HG03378 (cell line): ENCODE measurements at regions not wholly inside any gene's neighbourhood (a gene's known extent, or its start where the extent isn't known, plus 50 kb on each side); places are given as distances from the start of the nearest gene placed in this dataset.

Experiments
- ATAC-seq: cut with Tn5 transposase; IDR thresholded peaks from one replicate; pipeline ENCODE4 v1.9.1; 2021; ENCODE audit warnings: mild to moderate bottlenecking, moderate library complexity; ENCODE audit not compliant: unreplicated experiment

DNA sequence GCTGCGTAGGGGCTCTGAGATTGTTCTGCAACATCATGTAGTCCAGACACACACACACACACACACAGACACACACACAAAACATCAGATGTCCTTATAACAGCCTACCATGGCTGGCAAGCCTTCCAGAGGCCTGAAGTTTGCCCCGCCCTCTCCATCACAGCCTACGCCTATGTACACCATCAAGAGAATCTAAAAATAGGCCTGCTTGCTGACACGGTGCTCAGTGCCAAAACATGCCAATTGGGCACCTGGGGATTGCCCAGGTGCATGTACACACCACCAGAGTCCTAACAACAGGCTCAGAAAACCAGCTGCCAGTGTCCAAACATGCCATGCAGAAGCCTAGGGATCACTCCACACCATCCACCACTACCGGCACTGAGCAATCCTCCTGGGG is 391.7 kb upstream of the SPTLC3 start:
- no peak for ATAC-seq

DNA sequence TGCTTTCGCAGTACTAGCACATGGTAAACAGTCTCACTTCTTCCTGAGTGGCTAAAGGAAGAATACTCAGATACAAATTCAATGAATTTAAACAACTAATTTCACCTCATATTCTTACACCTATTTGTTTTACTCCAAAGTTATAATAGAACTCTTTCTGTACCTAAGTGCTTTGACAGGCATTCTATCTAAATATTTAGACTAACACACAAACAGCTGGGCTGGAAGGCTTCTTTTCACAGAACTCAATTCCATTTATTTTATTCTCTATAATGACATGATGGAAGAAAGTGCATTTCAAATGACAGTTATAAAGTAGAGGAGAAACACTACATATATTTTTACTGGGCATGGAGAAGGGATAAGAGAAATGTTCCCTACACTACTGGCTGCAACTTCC is 384.9 kb upstream of the SPTLC3 start:
- ATAC-seq, result no peak

DNA sequence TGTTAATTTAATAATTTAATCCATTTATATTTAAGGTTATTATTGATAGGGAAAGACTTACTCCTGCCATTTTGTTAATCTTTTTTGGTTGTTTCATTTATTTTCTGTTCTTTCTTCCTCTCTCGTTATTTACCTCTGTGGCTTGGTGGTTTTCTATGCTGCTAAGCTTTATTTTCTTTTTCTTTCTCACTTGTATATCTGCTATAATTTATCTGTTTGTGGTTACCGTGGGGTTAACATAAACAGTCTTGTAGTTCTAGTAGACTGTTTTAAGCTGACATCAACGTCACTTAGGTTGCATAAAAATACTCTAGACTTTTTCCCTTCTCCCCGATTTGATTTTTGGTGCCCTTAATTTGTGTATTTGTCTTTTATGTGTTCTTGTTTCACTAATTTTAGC is 381.3 kb upstream of the SPTLC3 start:
- ATAC-seq, result no peak

GRCh38 chr20:12638633-12639312 is 370.0 kb upstream of the SPTLC3 start:
- no peak for ATAC-seq

- ATAC-seq, result no peak
Measured at GRCh38 chr20:12640251-12640650, 368.5 kb upstream of the SPTLC3 start.

DNA sequence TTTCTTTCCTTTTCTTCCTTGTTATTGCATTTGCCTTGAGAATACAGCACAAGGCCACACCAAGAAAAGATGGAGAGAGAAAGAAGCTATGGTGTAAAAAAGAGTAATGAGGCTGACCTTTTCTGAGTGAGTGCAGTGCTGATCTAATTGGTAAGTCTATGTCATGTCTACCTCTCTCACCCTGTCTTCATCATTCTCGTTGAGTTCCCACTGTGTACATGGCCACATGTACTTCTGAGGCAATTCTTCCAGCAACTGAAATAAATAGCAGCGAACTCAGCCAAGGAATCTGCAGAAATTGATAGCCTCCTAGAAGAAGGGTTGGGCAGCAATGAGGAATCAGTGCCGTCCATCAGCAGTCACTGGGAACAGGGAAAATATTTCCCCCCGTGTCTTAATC is 367.2 kb upstream of the SPTLC3 start:
- no peak for ATAC-seq

DNA sequence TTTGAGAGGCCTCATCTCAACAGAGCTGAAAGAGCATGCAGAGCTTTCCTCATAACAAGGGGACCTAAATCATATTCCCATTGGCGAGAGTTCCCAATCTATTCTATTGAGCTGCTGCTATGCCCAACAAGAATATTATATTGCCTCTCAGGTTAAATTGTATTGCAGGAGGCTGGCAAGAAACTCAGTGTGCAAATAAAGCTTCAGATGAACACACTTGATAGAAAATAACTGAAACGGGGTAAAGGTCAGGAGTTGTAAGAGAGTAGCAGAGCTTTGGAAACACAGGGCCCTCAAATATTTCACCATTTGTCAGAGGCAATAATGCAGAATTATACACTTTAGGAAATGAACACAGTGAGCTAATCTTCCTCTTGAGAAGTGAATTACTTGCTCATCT is 364.3 kb upstream of the SPTLC3 start:
- ATAC-seq, result no peak

DNA sequence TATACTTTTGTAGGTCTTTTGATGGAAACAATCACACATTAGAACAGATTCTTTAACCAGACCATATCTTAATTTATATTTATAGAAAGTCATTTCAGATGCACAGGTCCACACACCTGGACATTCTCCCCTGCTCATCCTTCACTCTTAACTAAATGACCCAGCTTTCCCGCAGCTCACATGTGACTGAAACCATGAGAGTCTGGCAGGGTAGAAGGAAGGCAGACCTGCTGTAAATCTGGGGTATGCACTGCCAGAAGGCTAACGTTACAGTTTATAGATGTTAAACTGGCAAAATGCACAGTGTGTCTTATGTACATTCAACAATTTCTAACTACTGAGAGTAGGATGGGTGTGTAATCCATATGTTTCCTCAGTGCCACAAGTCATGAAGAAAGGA is 359.5 kb upstream of the SPTLC3 start:
- ATAC-seq, result no peak

GRCh38 chr20:12653642-12654041 is 355.1 kb upstream of the SPTLC3 start:
- ATAC-seq, result no peak

DNA sequence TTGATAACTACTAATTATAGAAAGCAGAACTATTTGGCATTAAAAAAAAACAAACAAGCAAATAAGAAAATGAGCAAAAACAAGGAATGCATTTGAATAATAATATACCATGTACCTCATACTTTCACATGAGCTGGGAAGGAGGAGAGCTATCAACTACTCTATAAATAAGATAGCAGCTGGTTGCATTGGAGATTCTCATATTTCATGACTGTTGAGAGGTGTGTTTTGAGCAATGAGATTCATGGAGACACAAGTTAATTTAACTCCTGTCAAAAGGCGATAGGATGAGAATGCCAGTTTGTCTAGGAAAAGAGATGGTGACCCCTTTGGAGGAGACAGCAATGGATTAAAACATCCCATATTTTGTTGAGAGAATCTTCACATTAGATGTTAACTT is 348.8 kb upstream of the SPTLC3 start:
- ATAC-seq, result no peak

DNA sequence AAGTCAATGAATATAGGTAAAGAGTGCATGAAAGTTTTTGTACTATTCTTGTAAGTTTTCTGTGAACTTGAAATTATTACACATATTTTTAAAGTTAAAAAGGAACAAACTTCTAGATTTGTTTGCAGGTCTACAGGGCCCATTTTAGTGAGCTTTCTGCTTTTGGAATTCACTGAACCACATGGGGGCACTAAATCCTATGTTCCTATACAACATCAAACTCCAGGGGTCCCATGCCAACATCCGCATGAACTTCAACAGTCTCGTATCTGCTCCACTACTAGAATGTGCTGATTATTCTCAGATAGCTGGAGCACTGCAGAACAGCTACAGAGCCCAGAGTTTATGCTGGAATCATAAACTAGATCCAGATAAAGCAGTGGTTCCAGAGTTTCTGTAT is 347.9 kb upstream of the SPTLC3 start:
- no peak for ATAC-seq

GRCh38 chr20:12670301-12670700 is 338.5 kb upstream of the SPTLC3 start:
- ATAC-seq, result no peak

GRCh38 chr20:12673352-12673751 is 335.4 kb upstream of the SPTLC3 start:
- ATAC-seq, result no peak

- no peak for ATAC-seq
Measured at GRCh38 chr20:12677925-12678324, 330.8 kb upstream of the SPTLC3 start.

DNA sequence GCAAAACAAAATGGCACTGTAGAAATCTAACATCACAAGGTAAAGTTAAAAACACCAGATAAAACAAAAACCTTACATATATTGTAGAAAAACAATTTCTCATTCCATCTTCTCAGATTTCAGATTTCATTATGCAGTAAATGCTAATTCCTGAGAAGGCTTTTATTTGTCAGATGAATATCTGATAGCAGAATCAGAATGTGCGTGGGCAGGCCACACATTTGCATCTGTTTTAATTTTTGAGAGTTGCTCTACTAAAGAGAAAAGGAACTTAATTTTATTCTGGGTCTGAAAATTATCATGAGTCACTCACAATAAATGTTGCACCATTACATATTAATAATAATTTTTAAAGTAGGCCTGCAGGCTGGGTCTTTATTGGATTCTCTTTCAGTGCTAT is 329.3 kb upstream of the SPTLC3 start:
- ATAC-seq, result no peak

DNA sequence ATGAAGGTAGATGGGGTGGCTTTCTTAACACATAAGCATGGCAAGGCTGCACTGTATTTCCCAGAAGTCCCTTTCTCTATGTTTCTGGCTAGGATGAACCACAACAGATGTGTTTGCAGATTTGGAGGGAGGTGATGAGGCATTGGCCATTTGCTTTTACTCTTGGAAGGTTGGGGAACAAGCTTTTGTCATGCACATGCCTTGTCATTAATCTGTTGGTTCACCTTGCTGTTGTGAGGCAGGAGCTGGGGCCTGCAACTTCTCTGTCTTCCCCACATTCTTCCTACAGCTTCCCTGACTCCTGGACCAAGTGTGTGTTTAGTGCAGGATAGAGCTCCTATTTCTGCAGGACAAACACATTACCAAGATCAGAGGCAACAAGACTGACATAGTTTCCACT is 326.2 kb upstream of the SPTLC3 start:
- ATAC-seq, result no peak

- no peak for ATAC-seq
Measured at GRCh38 chr20:12687476-12687875, 321.3 kb upstream of the SPTLC3 start.

- no peak for ATAC-seq
Measured at GRCh38 chr20:12695937-12696336, 312.8 kb upstream of the SPTLC3 start.

DNA sequence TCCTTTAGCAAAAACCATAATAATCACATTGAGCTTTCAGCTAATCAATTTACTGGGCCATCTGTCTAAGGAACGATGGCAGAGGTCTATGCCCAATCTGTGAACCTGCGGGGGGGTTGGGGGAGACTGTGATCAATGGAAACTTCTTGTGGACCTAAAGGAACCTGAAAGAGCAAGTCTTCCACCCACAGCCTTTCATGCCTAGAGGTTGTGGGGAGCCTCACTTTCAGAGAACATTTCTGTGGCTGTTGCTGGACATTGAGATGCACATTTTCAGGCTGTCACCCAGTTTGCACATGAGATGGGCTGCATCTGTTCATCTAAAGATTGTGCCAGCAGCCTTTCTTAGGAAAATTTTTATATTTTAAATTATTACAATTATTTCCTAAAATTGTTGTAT is 310.0 kb upstream of the SPTLC3 start:
- ATAC-seq, result no peak

- ATAC-seq, result no peak
Measured at GRCh38 chr20:12699374-12700228, 309.2 kb upstream of the SPTLC3 start.

DNA sequence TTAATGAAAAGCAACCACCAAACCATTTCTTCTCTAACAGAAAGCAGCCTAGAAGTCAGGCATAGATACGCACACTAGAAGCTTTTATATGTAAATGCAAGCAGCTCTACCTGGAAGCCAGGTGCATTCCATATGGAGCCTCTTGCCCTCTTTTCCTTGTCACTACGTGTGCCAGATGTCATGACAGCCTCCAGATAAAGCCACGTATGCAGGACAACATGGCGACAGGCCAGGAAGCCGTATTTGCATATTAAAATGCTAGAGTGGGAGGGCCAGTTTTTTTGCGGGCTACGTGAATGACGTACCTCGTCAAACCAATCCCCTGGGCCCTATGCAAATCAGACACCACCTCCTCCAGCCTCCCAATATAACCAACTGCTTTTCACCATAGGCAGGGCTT is 308.1 kb upstream of the SPTLC3 start:
- ATAC-seq, result no peak

DNA sequence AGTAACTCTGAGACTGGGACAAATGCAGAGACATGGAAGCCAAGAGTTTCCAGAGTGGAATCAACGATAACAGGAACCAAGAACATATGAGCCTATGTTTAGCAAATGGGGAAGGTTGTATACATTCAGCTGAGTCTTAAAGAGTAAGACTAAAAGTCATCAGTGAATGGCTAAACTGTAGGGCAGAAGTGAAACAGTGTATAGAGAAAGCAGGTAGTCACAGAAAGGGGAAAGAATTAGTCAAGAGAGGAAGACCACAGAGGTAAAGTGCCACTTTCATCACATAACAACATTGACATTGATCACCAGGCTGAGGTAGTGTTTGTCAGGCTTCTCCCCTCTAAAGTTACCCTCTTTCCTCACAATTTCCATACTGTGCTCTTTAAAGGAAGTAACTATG is 306.5 kb upstream of the SPTLC3 start:
- ATAC-seq, result no peak

DNA sequence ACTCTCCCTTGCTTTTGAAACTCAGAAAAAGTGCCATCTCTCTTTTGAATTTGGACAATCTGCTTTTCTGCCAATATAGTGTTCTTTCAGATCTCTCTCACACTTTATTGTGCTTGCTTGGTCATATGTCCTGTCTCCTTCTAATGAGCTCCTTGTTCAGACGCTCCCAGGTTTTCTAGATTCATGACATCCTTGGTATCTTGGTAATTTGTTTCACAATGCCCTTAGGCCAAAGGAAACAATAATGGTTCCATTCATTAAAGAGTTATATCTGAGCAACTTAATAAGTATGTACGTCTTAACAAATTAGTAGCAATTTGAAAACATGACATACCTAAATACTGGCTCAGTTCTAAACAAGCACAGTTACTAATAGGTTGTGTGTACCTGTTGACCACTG is 293.4 kb upstream of the SPTLC3 start:
- no peak for ATAC-seq
